C4-2B (cell line): ENCODE measurements at regions not wholly inside any gene's neighbourhood (a gene's known extent, or its start where the extent isn't known, plus 50 kb on each side); places are given as distances from the start of the nearest gene placed in this dataset.

Experiments used
- ZFX ChIP-seq: fragments of 450-650 bp; IDR thresholded peaks from 2 replicates; pipeline ENCODE4 v1.6.1; 2017
- TF ChIP-seq, protein P1 (sequence below): fragments of 450-650 bp; conservative IDR thresholded peaks from 2 replicates; pipeline ENCODE4 v1.5.1; 2017; ENCODE audit warnings: mild to moderate bottlenecking

- TF ChIP-seq, protein P1, sequence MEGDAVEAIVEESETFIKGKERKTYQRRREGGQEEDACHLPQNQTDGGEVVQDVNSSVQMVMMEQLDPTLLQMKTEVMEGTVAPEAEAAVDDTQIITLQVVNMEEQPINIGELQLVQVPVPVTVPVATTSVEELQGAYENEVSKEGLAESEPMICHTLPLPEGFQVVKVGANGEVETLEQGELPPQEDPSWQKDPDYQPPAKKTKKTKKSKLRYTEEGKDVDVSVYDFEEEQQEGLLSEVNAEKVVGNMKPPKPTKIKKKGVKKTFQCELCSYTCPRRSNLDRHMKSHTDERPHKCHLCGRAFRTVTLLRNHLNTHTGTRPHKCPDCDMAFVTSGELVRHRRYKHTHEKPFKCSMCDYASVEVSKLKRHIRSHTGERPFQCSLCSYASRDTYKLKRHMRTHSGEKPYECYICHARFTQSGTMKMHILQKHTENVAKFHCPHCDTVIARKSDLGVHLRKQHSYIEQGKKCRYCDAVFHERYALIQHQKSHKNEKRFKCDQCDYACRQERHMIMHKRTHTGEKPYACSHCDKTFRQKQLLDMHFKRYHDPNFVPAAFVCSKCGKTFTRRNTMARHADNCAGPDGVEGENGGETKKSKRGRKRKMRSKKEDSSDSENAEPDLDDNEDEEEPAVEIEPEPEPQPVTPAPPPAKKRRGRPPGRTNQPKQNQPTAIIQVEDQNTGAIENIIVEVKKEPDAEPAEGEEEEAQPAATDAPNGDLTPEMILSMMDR = no peak
- no peak for TF ChIP-seq ZFX
Observed at GRCh38 chr17:65328567-65328966, 191.4 kb downstream of the RGS9 start.
